GM18502 (cell line): ENCODE measurements at regions not wholly inside any gene's neighbourhood (a gene's known extent, or its start where the extent isn't known, plus 50 kb on each side); places are given as distances from the start of the nearest gene placed in this dataset.

Experiments used
- ATAC-seq: cut with Tn5 transposase; IDR thresholded peaks from one replicate; pipeline ENCODE4 v1.9.1; 2021; ENCODE audit warnings: mild to moderate bottlenecking; ENCODE audit not compliant: unreplicated experiment, poor library complexity

- ATAC-seq, result no peak
Measured at GRCh38 chr3:87175732-87176131, 51.4 kb upstream of the CHMP2B start.

- peak; percentile 54 for ATAC-seq
Measured at GRCh38 chr3:87173776-87174175, 53.3 kb upstream of the CHMP2B start.

- ATAC-seq, result no peak
Measured at GRCh38 chr3:87173071-87173470, 54.0 kb upstream of the CHMP2B start.

GRCh38 chr3:87167628-87168456, 59.3 kb upstream of the CHMP2B start:
- peak; percentile 91 for ATAC-seq

GRCh38 chr3:87164245-87164644, 62.9 kb upstream of the CHMP2B start:
- ATAC-seq, result no peak

GRCh38 chr3:87161851-87162250, 65.3 kb upstream of the CHMP2B start:
- no peak for ATAC-seq

GRCh38 chr3:87161417-87161816, 65.7 kb upstream of the CHMP2B start:
- ATAC-seq, result no peak

GRCh38 chr3:87161013-87161412, 66.1 kb upstream of the CHMP2B start:
- ATAC-seq, result no peak

GRCh38 chr3:87158823-87159222, 68.3 kb upstream of the CHMP2B start:
- ATAC-seq, result no peak

GRCh38 chr3:87148020-87148419, 79.1 kb upstream of the CHMP2B start:
- ATAC-seq, result no peak

GRCh38 chr3:87147562-87147961, 79.5 kb upstream of the CHMP2B start:
- ATAC-seq, result no peak

GRCh38 chr3:87145553-87145952, 81.6 kb upstream of the CHMP2B start:
- peak; percentile 97 for ATAC-seq

GRCh38 chr3:87136066-87136596, 91.0 kb upstream of the CHMP2B start:
- no peak for ATAC-seq

- ATAC-seq, result no peak
Measured at GRCh38 chr3:87135412-87135811, 91.7 kb upstream of the CHMP2B start.

- ATAC-seq, result no peak
Measured at GRCh38 chr3:87132801-87133200, 94.3 kb upstream of the CHMP2B start.

- ATAC-seq, result no peak
Measured at GRCh38 chr3:87128006-87128405, 99.1 kb upstream of the CHMP2B start.

- no peak for ATAC-seq
Measured at GRCh38 chr3:87127281-87127680, 99.8 kb upstream of the CHMP2B start.

- no peak for ATAC-seq
Measured at GRCh38 chr3:87126321-87126720, 100.8 kb upstream of the CHMP2B start.

- ATAC-seq, result no peak
Measured at GRCh38 chr3:87125116-87125515, 102.0 kb upstream of the CHMP2B start.

GRCh38 chr3:87122766-87123165, 104.3 kb upstream of the CHMP2B start:
- ATAC-seq, result no peak

GRCh38 chr3:87121856-87122255, 105.3 kb upstream of the CHMP2B start:
- ATAC-seq, result no peak

- ATAC-seq, result no peak
Measured at GRCh38 chr3:87120881-87121280, 106.2 kb upstream of the CHMP2B start.
